AG04450 (cell line): ENCODE measurements at regions not wholly inside any gene's neighbourhood (a gene's known extent, or its start where the extent isn't known, plus 50 kb on each side); places are given as distances from the start of the nearest gene placed in this dataset.

ENCODE experiments used
- CTCF ChIA-PET: fragments of 300-600, 350-600 bp; formaldehyde crosslinking; extraction: SDS; loops from one replicate; lab custom pipeline; 2022; ENCODE audit warnings: antibody characterized with exemption, inconsistent platforms; lab: Charles Lee
- POLR2A ChIA-PET: fragments of 350-600 bp; formaldehyde crosslinking; extraction: SDS; loops from one replicate; lab custom pipeline; 2021; ENCODE audit warnings: antibody characterized with exemption, inconsistent platforms; lab: Yijun Ruan, JAX
- DNase-seq: peaks from one replicate; pipeline ENCODE4 v3.0.0-alpha.2; 2011; ENCODE audit warnings: low read depth, low spot score
- H3K27ac ChIP-seq: one replicate; pipeline ENCODE4 v1.5.1; 2012; ENCODE audit warnings: low read depth, low read length, control low read depth
- H3K27me3 ChIP-seq: one replicate; pipeline ENCODE4 v1.6.0; 2012; ENCODE audit warnings: low read length; ENCODE audit not compliant: control insufficient read depth, insufficient read depth
- H3K4me3 ChIP-seq: 2 replicates; pipeline ENCODE4 v1.5.1; 2011; ENCODE audit warnings: mild to moderate bottlenecking, low read depth, low read length, control low read depth
- H3K9me3 ChIP-seq: 2 replicates; pipeline ENCODE4 v1.5.1; 2012; ENCODE audit warnings: low read length; ENCODE audit not compliant: control insufficient read depth, insufficient read depth
- TF ChIP-seq, protein P1 (sequence below): IDR thresholded peaks from 2 replicates; pipeline ENCODE4 v1.5.1; 2011; ENCODE audit warnings: low read depth, low read length, control low read depth, inconsistent platforms

- H3K27me3 ChIP-seq, result no peaks in the 10 kb centered on the region
- H3K9me3 ChIP-seq, result no peaks in the 10 kb centered on the region
- ChIA-PET POLR2A (no interaction called here), CTCF (no interaction called here)
- no peak for DNase-seq
- no peak overlapping the region for H3K4me3 ChIP-seq
- TF ChIP-seq, protein P1, sequence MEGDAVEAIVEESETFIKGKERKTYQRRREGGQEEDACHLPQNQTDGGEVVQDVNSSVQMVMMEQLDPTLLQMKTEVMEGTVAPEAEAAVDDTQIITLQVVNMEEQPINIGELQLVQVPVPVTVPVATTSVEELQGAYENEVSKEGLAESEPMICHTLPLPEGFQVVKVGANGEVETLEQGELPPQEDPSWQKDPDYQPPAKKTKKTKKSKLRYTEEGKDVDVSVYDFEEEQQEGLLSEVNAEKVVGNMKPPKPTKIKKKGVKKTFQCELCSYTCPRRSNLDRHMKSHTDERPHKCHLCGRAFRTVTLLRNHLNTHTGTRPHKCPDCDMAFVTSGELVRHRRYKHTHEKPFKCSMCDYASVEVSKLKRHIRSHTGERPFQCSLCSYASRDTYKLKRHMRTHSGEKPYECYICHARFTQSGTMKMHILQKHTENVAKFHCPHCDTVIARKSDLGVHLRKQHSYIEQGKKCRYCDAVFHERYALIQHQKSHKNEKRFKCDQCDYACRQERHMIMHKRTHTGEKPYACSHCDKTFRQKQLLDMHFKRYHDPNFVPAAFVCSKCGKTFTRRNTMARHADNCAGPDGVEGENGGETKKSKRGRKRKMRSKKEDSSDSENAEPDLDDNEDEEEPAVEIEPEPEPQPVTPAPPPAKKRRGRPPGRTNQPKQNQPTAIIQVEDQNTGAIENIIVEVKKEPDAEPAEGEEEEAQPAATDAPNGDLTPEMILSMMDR, result no peak
- H3K27ac ChIP-seq, result no peak overlapping the region
Observed at GRCh38 chr5:125856949-125857348, 566.3 kb upstream of the GRAMD2B start.

DNA sequence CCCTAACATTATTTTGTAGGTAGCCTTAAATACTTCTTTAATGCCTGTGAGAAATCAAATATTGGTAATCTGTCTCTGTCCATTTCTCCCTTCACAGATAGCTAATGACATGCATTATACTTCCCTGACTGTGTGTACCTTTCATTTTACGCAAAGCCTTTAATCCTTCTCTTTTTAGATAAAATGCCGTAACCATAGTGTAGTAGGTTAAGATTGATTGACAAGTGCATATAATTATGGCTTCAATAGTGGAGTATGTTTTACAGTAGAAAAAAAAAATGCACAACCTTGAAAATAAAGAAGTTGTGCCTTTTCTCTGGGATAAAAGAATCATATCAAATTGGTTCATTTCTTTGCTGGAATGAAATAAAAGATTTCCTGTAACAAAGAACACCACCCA is 559.6 kb upstream of the GRAMD2B start:
- H3K27ac ChIP-seq, result no peak overlapping the region
- H3K27me3 ChIP-seq, result no peaks in the 10 kb centered on the region
- TF ChIP-seq, protein P1, result no peak
- ChIA-PET POLR2A (no interaction called here), CTCF (no interaction called here)
- no peak for DNase-seq
- no peaks in the 10 kb centered on the region for H3K9me3 ChIP-seq
- no peak overlapping the region for H3K4me3 ChIP-seq

GRCh38 chr5:125865166-125865815 is 557.9 kb upstream of the GRAMD2B start:
- CTCF ChIA-PET, result no interaction called here
- POLR2A ChIA-PET, result no interaction called here
- Histone ChIP-seq H3K27ac (no peak overlapping the region), H3K4me3 (no peak overlapping the region), H3K27me3 (no peaks in the 10 kb centered on the region), H3K9me3 (no peaks in the 10 kb centered on the region)
- TF ChIP-seq, protein P1, result no peak
- no peak for DNase-seq

DNA sequence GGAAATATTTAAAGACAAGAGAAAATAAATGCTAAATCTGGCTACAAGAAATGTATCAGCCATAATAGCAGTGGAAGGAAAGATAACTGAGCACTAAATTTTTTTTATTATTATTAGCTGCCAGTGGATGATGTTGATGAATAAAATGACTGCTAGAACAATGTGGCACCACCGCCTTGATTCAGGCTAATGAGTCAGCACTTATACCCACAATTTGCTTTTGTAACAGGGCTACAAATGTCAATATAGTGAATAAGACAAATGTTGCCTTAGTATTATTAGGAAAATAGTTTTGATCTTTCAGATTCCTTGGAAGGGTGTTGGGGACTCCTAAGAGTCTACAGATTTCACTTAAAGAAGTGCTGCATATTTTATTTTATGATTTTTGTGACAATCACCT is 555.2 kb upstream of the GRAMD2B start:
- ChIA-PET POLR2A (no interaction called here), CTCF (no interaction called here)
- no peak overlapping the region for H3K4me3 ChIP-seq
- no peak overlapping the region for H3K27ac ChIP-seq
- H3K27me3 ChIP-seq, result no peaks in the 10 kb centered on the region
- no peak for DNase-seq
- no peaks in the 10 kb centered on the region for H3K9me3 ChIP-seq
- TF ChIP-seq, protein P1, result no peak

GRCh38 chr5:125870256-125870655 is 553.0 kb upstream of the GRAMD2B start:
- Histone ChIP-seq H3K27me3 (no peaks in the 10 kb centered on the region), H3K9me3 (no peaks in the 10 kb centered on the region; the same call in 1 of the 2 replicates), H3K4me3 (no peak overlapping the region), H3K27ac (no peak overlapping the region)
- CTCF ChIA-PET, result interaction anchor here (0.6 kb wide), 1 partner anchor 820 kb away, joined by 4 read pairs; no protein-coding TSS in a partner anchor
- POLR2A ChIA-PET, result no interaction called here
- no peak for DNase-seq
- TF ChIP-seq, protein P1, result no peak
